Loucy (cell line): ENCODE measurements at regions not wholly inside any gene's neighbourhood (a gene's known extent, or its start where the extent isn't known, plus 50 kb on each side); places are given as distances from the start of the nearest gene placed in this dataset.

Experiments used
- CTCF ChIP-seq: fragments of 200-600 bp; sonication (generic); conservative IDR thresholded peaks from 2 replicates; pipeline ENCODE4 v1.5.1; 2014; ENCODE audit warnings: mild to moderate bottlenecking, antibody characterized with exemption, low read length
- EZH2phosphoT487 ChIP-seq: fragments of 200-600 bp; IDR thresholded peaks from 2 replicates; pipeline ENCODE4 v1.6.1; 2018; ENCODE audit warnings: antibody characterized with exemption, mild to moderate bottlenecking, moderate library complexity, borderline replicate concordance

GRCh38 chr5:8952147-8952546 lies 593.7 kb downstream of the SEMA5A start:
- TF ChIP-seq CTCF (no peak), EZH2phosphoT487 (no peak)
